Epithelial cell of esophagus (primary cell): ENCODE measurements at regions not wholly inside any gene's neighbourhood (a gene's known extent, or its start where the extent isn't known, plus 50 kb on each side); places are given as distances from the start of the nearest gene placed in this dataset.
"Not testable (repeated sequence)": the region's sequence is repeated elsewhere in the genome, so short reads cannot be mapped to it uniquely, and the experiment has no call there.

Experiments used
- DNase-seq: peaks from one replicate; pipeline ENCODE4 v3.0.0; 2010; ENCODE audit warnings: low read depth
- H3K4me3 ChIP-seq: 2 replicates; pipeline ENCODE4 v1.5.1; 2011; ENCODE audit warnings: mild to moderate bottlenecking, low read length, control low read depth
- TF ChIP-seq, protein P1 (sequence below): IDR thresholded peaks from 2 replicates; pipeline ENCODE4 v1.5.1; 2011; ENCODE audit warnings: low read depth, mild to moderate bottlenecking, low read length, control low read depth, inconsistent platforms; ENCODE audit not compliant: insufficient read depth; ENCODE audit errors: missing control alignments

DNA sequence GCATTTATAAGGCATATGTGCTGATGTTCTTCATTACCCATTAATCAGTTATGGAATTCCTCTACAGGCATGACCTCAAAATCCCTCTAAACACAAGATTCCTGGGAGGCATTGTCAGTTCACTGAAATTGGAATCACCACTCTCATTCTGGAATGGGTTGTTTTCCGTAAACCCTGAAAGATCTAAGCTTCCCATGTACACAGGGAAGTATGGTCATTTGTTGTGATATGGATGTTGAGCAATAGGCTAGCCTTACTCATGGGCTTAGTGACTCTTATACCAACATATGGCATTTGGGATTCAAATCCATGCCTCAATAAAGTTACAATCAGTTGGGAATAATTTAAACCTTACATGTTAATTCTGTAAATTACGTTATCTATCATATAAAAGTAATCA lies 258.0 kb downstream of the XPNPEP1 start:
- TF ChIP-seq, protein P1, sequence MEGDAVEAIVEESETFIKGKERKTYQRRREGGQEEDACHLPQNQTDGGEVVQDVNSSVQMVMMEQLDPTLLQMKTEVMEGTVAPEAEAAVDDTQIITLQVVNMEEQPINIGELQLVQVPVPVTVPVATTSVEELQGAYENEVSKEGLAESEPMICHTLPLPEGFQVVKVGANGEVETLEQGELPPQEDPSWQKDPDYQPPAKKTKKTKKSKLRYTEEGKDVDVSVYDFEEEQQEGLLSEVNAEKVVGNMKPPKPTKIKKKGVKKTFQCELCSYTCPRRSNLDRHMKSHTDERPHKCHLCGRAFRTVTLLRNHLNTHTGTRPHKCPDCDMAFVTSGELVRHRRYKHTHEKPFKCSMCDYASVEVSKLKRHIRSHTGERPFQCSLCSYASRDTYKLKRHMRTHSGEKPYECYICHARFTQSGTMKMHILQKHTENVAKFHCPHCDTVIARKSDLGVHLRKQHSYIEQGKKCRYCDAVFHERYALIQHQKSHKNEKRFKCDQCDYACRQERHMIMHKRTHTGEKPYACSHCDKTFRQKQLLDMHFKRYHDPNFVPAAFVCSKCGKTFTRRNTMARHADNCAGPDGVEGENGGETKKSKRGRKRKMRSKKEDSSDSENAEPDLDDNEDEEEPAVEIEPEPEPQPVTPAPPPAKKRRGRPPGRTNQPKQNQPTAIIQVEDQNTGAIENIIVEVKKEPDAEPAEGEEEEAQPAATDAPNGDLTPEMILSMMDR: no peak
- peak; percentile 42 for DNase-seq
- no peak overlapping the region for H3K4me3 ChIP-seq

GRCh38 chr10:109664554-109664953 lies 258.8 kb downstream of the XPNPEP1 start:
- TF ChIP-seq, protein P1: no peak
- DNase-seq: no peak
- H3K4me3 ChIP-seq: no peak overlapping the region

GRCh38 chr10:109663122-109663521 lies 260.2 kb downstream of the XPNPEP1 start:
- DNase-seq: no peak

DNA sequence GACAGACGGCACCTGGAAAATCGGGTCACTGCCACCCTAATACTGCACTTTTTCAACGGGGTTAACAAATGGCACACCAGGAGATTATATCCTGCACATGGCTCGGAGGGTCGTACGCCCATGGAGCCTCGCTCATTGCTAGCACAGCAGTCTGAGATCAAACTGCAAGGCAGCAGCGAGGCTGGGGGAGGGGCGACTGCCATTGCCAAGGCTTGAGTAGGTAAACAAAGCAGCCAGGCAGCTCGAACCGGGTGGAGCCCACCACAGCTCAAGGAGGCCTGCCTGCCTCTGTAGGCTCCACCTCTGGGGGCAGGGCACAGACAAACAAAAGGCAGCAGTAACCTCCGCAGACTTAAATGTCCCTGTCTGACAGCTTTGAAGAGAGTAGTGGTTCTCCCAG lies 270.7 kb downstream of the XPNPEP1 start:
- DNase-seq, H3K4me3 ChIP-seq: not testable (repeated sequence)

More at GRCh38 chr10:109663122-109663521, 260.2 kb downstream of the XPNPEP1 start:
- TF ChIP-seq, protein P1: no peak
- H3K4me3 ChIP-seq: no peak overlapping the region

DNA sequence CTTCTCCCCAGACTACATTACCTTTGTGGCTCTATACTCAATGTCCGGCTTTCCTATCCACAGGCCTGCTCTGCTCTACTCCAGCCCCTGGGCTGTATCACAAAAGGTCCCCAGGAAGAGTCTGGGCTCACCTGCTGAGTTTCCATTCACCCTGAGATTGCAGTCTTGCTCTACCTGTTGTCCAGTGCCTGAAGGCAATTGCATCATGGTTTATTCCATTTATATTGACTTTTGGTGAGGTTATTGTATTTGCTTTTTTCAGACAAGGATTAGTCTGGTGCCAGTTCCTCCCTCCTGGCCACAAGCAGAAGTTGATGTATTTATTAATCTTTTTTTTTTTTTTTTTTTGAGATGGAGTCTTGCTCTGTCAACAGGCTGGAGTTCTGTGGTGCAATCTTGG lies 273.1 kb downstream of the XPNPEP1 start:
- H3K4me3 ChIP-seq: no peak overlapping the region

DNA sequence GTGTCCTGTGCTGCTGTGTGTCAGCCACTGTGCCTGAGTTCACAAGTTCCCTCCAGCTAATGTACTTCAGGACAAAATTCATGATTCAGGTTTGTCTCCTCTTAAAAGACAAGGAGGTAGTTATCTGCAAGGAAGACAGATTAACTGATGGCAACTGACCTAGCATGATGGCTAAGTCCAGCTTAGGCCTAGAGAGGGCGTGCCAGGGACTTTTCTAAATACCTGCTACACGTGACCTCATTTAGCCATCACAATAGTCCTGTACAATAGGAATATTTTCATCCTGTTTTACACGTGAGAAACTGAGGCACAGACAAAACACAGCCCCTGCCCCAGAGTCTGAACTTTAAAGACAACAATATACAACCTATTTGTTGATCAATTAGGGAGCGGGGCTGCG lies 275.7 kb downstream of the XPNPEP1 start:
- TF ChIP-seq, protein P1: no peak
- peak; percentile 8 for DNase-seq

More for the DNA sequence above, 273.1 kb downstream of the XPNPEP1 start:
- TF ChIP-seq, protein P1: no peak
- DNase-seq: peak; percentile 4

DNA sequence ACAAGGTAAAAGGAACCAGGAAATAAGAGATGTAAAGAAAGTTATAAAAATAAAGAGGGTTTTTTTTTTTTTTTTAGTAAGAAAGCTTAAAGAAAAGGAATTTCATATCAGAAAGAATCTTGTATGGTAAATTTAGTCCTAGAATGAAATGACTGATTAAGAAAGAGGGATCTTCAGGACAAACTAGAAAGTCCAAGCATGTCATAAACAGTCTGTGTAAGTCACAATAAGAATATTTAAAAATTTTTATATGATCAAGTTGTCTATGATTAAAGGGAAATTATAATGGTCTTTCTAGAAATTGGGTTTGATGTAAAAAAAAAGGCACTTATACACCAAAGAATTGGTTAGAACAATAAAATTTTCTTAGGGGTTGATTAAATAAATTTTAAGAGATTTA lies 289.5 kb downstream of the XPNPEP1 start:
- DNase-seq: no peak
- H3K4me3 ChIP-seq: no peak overlapping the region
- TF ChIP-seq, protein P1: no peak

More for the DNA sequence above, 275.7 kb downstream of the XPNPEP1 start:
- H3K4me3 ChIP-seq: no peak overlapping the region

DNA sequence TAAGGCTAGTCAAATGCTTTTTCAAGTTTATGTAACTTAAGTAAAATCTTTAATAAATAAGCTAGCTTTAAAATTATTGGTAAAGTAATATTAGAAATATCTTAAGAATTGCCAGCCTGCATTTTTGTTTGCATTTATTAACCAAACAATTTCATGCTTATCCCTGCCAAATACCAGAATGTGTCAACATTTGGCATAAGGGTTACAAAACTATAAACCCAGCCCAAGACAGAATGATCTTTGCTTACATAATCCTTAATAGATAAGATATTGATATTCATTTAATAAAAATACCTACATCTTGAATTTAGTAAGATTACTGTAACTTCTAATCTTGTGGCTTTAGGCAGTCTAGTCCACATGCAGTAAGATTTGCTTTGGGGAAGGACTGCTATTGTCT lies 290.3 kb downstream of the XPNPEP1 start:
- not testable (repeated sequence) for DNase-seq, H3K4me3 ChIP-seq
